Body of pancreas (tissue), 4 donors: ENCODE measurements at regions not wholly inside any gene's neighbourhood (a gene's known extent, or its start where the extent isn't known, plus 50 kb on each side); places are given as distances from the start of the nearest gene placed in this dataset.

ENCODE experiments used
- CTCF ChIP-seq, 7 experiments: fragments of 450-650 bp in 4 of 7; fragments of 200-600 bp in 3 of 7; sonication (generic) in 3 of 7; IDR thresholded peaks; one replicate each; pipeline ENCODE4 v1.5.1; 2016 to 2019; ENCODE audit warnings: antibody characterized with exemption in 7 of 7
- POLR2A ChIP-seq, 3 donors: fragments of 450-650 bp; IDR thresholded peaks; one replicate each; pipeline ENCODE4 v1.6.1; 2016; ENCODE audit warnings: antibody characterized with exemption in 3 of 3, mild to moderate bottlenecking in 2 of 3

GRCh38 chr3:191523148-191523547 is 62.2 kb downstream of the PYDC2 start:
- TF ChIP-seq CTCF (IDR thresholded peaks at IDR 0.05), result no peak
- no peak for TF ChIP-seq POLR2A (IDR thresholded peaks at IDR 0.05)
